ENCODE measurements at regions not wholly inside any gene's neighbourhood (a gene's known extent, or its start where the extent isn't known, plus 50 kb on each side); places are given as distances from the start of the nearest gene placed in this dataset.

- in situ Hi-C loops (cut with HindIII; ENCODE audit: low pct_unique_long_range_greater_than_20kb, low sequenced_read_pairs), result no loop called here
- DNase-seq (ENCODE audit: low read depth in 1 of 2, low spot score in 1 of 2), result no peak
- no peak for TF ChIP-seq JUND (IDR thresholded peaks at IDR 0.05; ENCODE audit: low read depth)
Observed at GRCh38 chr5:68964679-68965078, 129.1 kb upstream of the SLC30A5 start.

DNA sequence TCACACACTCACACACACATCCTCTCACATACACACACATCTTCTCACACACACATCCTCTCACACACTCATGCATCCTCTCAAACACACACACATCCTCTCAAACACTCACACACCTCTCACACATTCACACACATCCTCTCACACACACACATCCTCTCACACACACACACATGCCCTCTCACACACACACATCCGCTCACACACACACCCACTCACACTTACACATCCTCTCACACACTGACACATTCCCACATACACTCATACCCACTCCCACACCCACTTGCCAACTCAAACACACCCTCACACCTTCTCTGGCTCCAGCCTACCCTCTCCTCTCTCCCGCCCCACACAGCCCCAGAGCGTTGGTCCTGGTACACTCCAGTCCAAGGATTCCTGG lies 127.9 kb upstream of the SLC30A5 start:
- TF ChIP-seq JUND (IDR thresholded peaks at IDR 0.05; ENCODE audit: low read depth), result no peak
- in situ Hi-C loops (cut with HindIII; ENCODE audit: low pct_unique_long_range_greater_than_20kb, low sequenced_read_pairs), result no loop called here
- DNase-seq (ENCODE audit: low read depth in 1 of 2, low spot score in 1 of 2), result no peak

- no peak for TF ChIP-seq JUND (IDR thresholded peaks at IDR 0.05; ENCODE audit: low read depth)
- no peak for DNase-seq (ENCODE audit: low read depth in 1 of 2, low spot score in 1 of 2)
- in situ Hi-C loops (cut with HindIII; ENCODE audit: low pct_unique_long_range_greater_than_20kb, low sequenced_read_pairs), result no loop called here
Observed at GRCh38 chr5:68966596-68966995, 127.2 kb upstream of the SLC30A5 start.

DNA sequence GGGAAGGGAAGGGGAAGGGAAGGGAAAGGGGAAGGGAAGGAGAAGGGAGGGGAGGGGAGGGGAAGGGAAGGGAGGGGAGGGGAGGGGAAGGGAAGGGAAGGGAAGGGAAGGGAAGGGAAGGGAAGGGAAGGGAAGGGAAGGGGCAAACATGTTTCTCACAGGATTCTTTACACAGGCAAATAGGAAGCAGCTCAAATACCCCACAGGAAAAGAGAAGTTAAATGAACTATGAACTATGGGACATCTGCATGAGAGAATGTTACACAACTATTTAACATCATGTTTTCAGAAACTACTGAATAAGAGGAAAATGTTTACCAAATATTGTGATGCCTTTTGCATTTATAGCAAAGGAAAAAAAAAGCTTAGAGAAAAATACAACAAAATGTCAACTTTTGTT lies 125.4 kb upstream of the SLC30A5 start:
- no peak for DNase-seq (ENCODE audit: low read depth in 1 of 2, low spot score in 1 of 2)
- TF ChIP-seq JUND (IDR thresholded peaks at IDR 0.05; ENCODE audit: low read depth), result no peak
- in situ Hi-C loops (cut with HindIII; ENCODE audit: low pct_unique_long_range_greater_than_20kb, low sequenced_read_pairs), result no loop called here

DNA sequence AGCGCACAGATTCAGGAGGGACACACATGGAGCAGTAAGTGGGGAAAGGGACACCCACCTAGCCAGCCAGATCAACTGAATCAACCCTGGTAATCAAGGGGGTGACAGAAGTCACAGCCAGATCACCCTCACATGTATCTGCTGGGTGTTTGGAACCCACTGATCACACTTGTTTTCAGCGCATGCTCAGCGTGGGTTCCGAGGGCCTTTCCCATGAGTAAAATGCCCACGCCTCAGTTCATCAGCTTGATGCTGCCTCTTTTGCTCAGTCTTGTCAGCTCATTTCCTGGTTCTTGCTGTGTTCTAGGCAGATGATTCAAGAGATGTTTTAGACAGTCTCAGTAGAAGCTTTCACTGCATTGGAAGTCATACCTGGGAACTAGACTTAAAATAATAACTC lies 123.2 kb upstream of the SLC30A5 start:
- DNase-seq (ENCODE audit: low read depth in 1 of 2, low spot score in 1 of 2), result no peak
- in situ Hi-C loops (cut with HindIII; ENCODE audit: low pct_unique_long_range_greater_than_20kb, low sequenced_read_pairs), result no loop called here
- TF ChIP-seq JUND (IDR thresholded peaks at IDR 0.05; ENCODE audit: low read depth), result no peak

DNA sequence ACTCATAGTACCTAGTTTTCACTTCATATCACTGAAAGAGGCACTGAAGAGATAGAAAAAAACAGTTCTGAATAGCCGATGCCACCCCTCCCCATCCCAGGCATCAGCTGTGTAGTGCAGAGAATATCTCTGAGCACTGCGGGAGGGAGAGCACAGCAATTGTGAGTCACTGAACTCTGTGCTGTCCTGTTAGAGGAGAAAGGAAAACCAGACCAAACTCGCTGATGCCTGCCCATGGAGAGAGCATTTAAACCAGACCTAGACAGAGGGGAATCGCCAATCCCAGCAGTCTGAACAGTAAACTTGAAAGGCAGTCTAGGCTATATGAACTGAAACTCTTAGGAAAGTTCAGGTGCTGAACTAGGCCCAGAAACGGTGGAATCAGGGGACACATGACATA lies 120.1 kb upstream of the SLC30A5 start:
- no peak for TF ChIP-seq JUND (IDR thresholded peaks at IDR 0.05; ENCODE audit: low read depth)
- no peak for DNase-seq (ENCODE audit: low read depth in 1 of 2, low spot score in 1 of 2)
- in situ Hi-C loops (cut with HindIII; ENCODE audit: low pct_unique_long_range_greater_than_20kb, low sequenced_read_pairs), result no loop called here

GRCh38 chr5:68983043-68983442 lies 110.8 kb upstream of the SLC30A5 start:
- in situ Hi-C loops (cut with HindIII; ENCODE audit: low pct_unique_long_range_greater_than_20kb, low sequenced_read_pairs), result no loop called here
- no peak for DNase-seq (ENCODE audit: low read depth in 1 of 2, low spot score in 1 of 2)
- TF ChIP-seq JUND (IDR thresholded peaks at IDR 0.05; ENCODE audit: low read depth), result no peak

GRCh38 chr5:68983959-68984358 lies 109.9 kb upstream of the SLC30A5 start:
- in situ Hi-C loops (cut with HindIII; ENCODE audit: low pct_unique_long_range_greater_than_20kb, low sequenced_read_pairs), result no loop called here
- no peak for DNase-seq (ENCODE audit: low read depth in 1 of 2, low spot score in 1 of 2)
- no peak for TF ChIP-seq JUND (IDR thresholded peaks at IDR 0.05; ENCODE audit: low read depth)

DNA sequence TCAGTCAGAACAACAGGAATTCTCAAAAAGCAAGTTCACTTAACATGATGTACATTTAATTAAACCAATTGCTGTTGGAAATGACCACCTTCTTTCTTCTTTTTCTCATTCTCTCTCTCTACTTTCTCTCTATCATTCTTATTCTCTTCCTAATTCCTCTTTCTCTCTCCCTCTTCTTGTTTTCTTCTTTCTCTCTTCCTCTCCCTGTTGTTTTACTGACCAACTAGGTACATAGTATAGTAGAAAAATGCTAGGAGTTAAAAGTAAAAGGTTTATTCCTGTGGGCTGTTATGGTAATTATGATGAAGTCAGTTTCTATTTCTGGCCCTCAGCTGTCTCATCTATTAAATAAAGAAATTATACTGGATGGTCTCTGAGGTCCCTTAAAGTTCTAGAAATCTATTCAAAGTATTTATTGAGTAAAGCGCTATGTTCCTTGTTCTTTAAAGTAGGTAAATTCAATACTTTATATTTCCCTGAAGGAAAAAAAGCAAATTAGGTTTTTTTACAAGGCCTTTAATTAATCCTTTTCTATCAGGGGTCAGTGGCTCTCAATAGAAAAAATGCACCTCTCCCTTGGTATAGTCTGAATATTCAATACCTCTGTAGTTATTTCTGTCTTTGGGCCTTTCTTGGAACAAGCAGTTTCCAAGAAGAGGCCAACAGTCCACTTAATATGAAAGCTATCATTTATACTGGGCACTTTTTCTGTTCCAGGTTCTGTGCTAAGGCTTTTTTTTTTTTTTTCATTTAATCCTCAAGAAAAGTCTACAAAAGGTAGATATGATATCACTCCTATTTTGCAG lies 102.3 kb upstream of the SLC30A5 start:
- DNase-seq (ENCODE audit: low read depth in 1 of 2, low spot score in 1 of 2), result no peak
- in situ Hi-C loops (cut with HindIII; ENCODE audit: low pct_unique_long_range_greater_than_20kb, low sequenced_read_pairs), result no loop called here
- TF ChIP-seq JUND (IDR thresholded peaks at IDR 0.05; ENCODE audit: low read depth), result no peak

GRCh38 chr5:68994645-68995044 lies 99.2 kb upstream of the SLC30A5 start:
- in situ Hi-C loops (cut with HindIII; ENCODE audit: low pct_unique_long_range_greater_than_20kb, low sequenced_read_pairs), result no loop called here
- TF ChIP-seq JUND (IDR thresholded peaks at IDR 0.05; ENCODE audit: low read depth), result no peak
- DNase-seq (ENCODE audit: low read depth in 1 of 2, low spot score in 1 of 2), result no peak

DNA sequence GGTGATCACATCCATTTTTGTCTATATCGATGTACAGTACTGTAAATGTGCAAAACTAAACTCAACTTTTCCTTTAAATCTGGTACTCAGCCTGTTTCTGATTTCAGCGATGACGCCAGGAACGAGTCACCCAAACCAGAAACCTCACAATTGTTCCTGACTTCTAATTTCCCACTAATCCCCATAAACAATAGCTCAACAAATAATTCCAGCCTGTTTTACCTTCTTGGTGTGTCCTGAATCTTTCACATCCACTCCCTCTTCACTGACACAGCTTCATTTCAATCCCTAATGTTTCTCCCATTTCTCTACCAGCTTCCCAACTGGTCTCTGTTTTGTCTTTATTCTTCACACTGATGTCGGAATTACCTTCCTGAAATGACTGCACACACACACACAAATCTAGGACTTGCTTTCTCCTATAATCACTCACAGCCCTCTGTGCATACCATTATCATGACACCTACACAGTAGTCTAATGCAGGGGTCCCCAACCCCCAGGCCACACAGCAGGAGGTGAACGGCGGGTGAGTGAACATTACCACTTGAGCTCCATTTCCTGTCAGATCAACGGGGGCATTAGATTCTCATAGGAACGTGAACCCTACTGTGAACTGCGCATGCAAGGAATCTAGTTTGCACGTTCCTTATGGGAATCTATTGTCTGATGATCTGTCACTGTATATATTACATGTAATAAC lies 97.8 kb upstream of the SLC30A5 start:
- in situ Hi-C loops (cut with HindIII; ENCODE audit: low pct_unique_long_range_greater_than_20kb, low sequenced_read_pairs), result no loop called here
- TF ChIP-seq JUND (IDR thresholded peaks at IDR 0.05; ENCODE audit: low read depth), result no peak
- DNase-seq (ENCODE audit: low read depth in 1 of 2, low spot score in 1 of 2), result no peak

DNA sequence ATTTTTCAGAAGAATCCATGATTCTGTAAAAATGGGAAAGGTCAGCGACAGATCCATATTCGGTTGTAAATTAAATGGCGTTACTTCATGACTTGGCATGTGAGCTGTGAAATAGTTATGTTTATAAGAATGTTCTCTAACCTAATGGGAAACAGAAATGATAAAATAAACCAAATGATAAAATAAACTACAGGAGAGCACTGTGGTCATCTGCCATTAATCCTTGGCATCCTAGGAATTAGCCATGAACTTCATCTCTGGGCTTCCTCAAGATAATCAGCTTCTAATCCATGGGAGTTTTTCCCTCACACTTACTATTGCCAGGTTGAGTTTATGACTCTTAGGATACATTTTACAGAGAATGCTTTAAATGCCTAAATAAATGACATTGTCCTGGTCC lies 94.6 kb upstream of the SLC30A5 start:
- in situ Hi-C loops (cut with HindIII; ENCODE audit: low pct_unique_long_range_greater_than_20kb, low sequenced_read_pairs), result no loop called here
- DNase-seq (ENCODE audit: low read depth in 1 of 2, low spot score in 1 of 2), result no peak
- no peak for TF ChIP-seq JUND (IDR thresholded peaks at IDR 0.05; ENCODE audit: low read depth)

- in situ Hi-C loops (cut with HindIII; ENCODE audit: low pct_unique_long_range_greater_than_20kb, low sequenced_read_pairs), result no loop called here
Observed at GRCh38 chr5:69000216-69000919, 93.4 kb upstream of the SLC30A5 start.

More at GRCh38 chr5:69000216-69000919, 93.4 kb upstream of the SLC30A5 start:
- TF ChIP-seq JUND (IDR thresholded peaks at IDR 0.05; ENCODE audit: low read depth), result no peak
- DNase-seq (ENCODE audit: low read depth in 1 of 2, low spot score in 1 of 2), result no peak

Measured in T47D (cell line).